Uterus (tissue), 3 donors: ENCODE measurements at regions not wholly inside any gene's neighbourhood (a gene's known extent, or its start where the extent isn't known, plus 50 kb on each side); places are given as distances from the start of the nearest gene placed in this dataset.

Source experiments
- DNase-seq, 2 donors: peaks; one replicate each; pipeline ENCODE4 v3.0.0-alpha.2; 2019 to 2020
- H3K27ac ChIP-seq, 2 donors: fragments of 200-600 bp; sonication (generic); 1 replicate in 1 of 2; 2 replicates in 1 of 2; pipeline ENCODE4 v1.5.1; 2016 to 2018
- H3K27me3 ChIP-seq, 2 donors: fragments of 200-600 bp; sonication (generic); one replicate each; pipeline ENCODE4 v1.5.1; 2018 to 2019; ENCODE audit warnings: control low read depth in 1 of 2
- H3K36me3 ChIP-seq, 2 donors: fragments of 200-600 bp; sonication (generic); one replicate each; pipeline ENCODE4 v1.5.1; 2019; ENCODE audit warnings: control low read depth in 1 of 2
- H3K4me1 ChIP-seq, 2 donors: fragments of 200-600 bp; sonication (generic); one replicate each; pipeline ENCODE4 v1.5.1; 2018 to 2019; ENCODE audit warnings: control low read depth in 1 of 2
- H3K4me3 ChIP-seq, 2 donors: fragments of 200-600 bp; sonication (generic); 1 replicate in 1 of 2; 2 replicates in 1 of 2; pipeline ENCODE4 v1.5.1; 2018 to 2019; ENCODE audit warnings: mild to moderate bottlenecking in 1 of 2
- H3K9me3 ChIP-seq, 2 donors: fragments of 200-600 bp; sonication (generic); one replicate each; pipeline ENCODE4 v1.5.1; 2019; ENCODE audit warnings: control low read depth in 1 of 2
- CTCF ChIP-seq, 4 experiments: fragments of 200-600 bp in 2 of 4; fragments of 450-650 bp in 2 of 4; sonication (generic) in 2 of 4; IDR thresholded peaks; one replicate each; pipeline ENCODE4 v1.5.1; 2016 to 2019; ENCODE audit warnings: antibody characterized with exemption in 4 of 4, mild to moderate bottlenecking in 2 of 4, moderate library complexity in 1 of 4
- POLR2A ChIP-seq, 2 donors: fragments of 450-650 bp; IDR thresholded peaks; one replicate each; pipeline ENCODE4 v1.6.1; 2016; ENCODE audit warnings: antibody characterized with exemption in 2 of 2, mild to moderate bottlenecking in 1 of 2, moderate library complexity in 1 of 2
- intact Hi-C: fragments of 100-400 bp; cut with DNase I; formaldehyde crosslinking; loops from one replicate; pipeline ENCODE4 v1.15.1; 2023; ENCODE audit warnings: low total_unique reads
- donor health status: DM: yes; HTN: yes; CAD: no.

- Histone ChIP-seq H3K4me1 (no peaks in the 10 kb centered on the region), H3K27ac (no peak overlapping the region), H3K36me3 (no peaks in the 10 kb centered on the region), H3K9me3 (no peaks in the 10 kb centered on the region), H3K27me3 (no peaks in the 10 kb centered on the region), H3K4me3 (no peak overlapping the region)
- TF ChIP-seq POLR2A (IDR thresholded peaks at IDR 0.05) (no peak), CTCF (IDR thresholded peaks at IDR 0.05) (no peak)
- no peak for DNase-seq
- intact Hi-C loops, result no loop called here
Measured at GRCh38 chr20:52840041-52840440, 132.1 kb upstream of the TSHZ2 start.

GRCh38 chr20:52838510-52839241 lies 133.5 kb upstream of the TSHZ2 start:
- Histone ChIP-seq H3K9me3 (no peaks in the 10 kb centered on the region), H3K36me3 (no peaks in the 10 kb centered on the region), H3K27ac (no peak overlapping the region), H3K4me3 (no peak overlapping the region), H3K4me1 (no peaks in the 10 kb centered on the region), H3K27me3 (no peaks in the 10 kb centered on the region)
- intact Hi-C loops, result no loop called here
- DNase-seq, result no peak
- TF ChIP-seq POLR2A (IDR thresholded peaks at IDR 0.05) (no peak), CTCF (IDR thresholded peaks at IDR 0.05) (no peak)

- H3K36me3 ChIP-seq, result no peaks in the 10 kb centered on the region
- DNase-seq, result no peak
- intact Hi-C loops, result no loop called here
- H3K27ac ChIP-seq, result no peak overlapping the region
- no peak overlapping the region for H3K4me3 ChIP-seq
- H3K27me3 ChIP-seq, result no peaks in the 10 kb centered on the region
- no peaks in the 10 kb centered on the region for H3K9me3 ChIP-seq
- TF ChIP-seq CTCF (IDR thresholded peaks at IDR 0.05) (no peak), POLR2A (IDR thresholded peaks at IDR 0.05) (no peak)
- no peaks in the 10 kb centered on the region for H3K4me1 ChIP-seq
Measured at GRCh38 chr20:52837378-52837777, 134.8 kb upstream of the TSHZ2 start.

GRCh38 chr20:52833901-52834300 lies 138.3 kb upstream of the TSHZ2 start:
- Histone ChIP-seq H3K4me3 (no peak overlapping the region), H3K36me3 (no peaks in the 10 kb centered on the region), H3K9me3 (peaks cover 0 to 5% of the 10 kb centered on the region in 2 donors), H3K27ac (no peak overlapping the region), H3K27me3 (no peaks in the 10 kb centered on the region), H3K4me1 (no peaks in the 10 kb centered on the region)
- TF ChIP-seq CTCF (IDR thresholded peaks at IDR 0.05) (no peak), POLR2A (IDR thresholded peaks at IDR 0.05) (no peak)
- no peak for DNase-seq
- intact Hi-C loops, result no loop called here

GRCh38 chr20:52832151-52832774 lies 139.9 kb upstream of the TSHZ2 start:
- intact Hi-C loops, result no loop called here
- no peaks in the 10 kb centered on the region for H3K27me3 ChIP-seq
- no peak for TF ChIP-seq POLR2A (IDR thresholded peaks at IDR 0.05)
- no peak for TF ChIP-seq CTCF (IDR thresholded peaks at IDR 0.05)
- H3K27ac ChIP-seq, result no peak overlapping the region
- peaks cover 0 to 5% of the 10 kb centered on the region in 2 donors for H3K9me3 ChIP-seq
- no peak for DNase-seq
- H3K4me1 ChIP-seq, result no peaks in the 10 kb centered on the region
- H3K36me3 ChIP-seq, result no peaks in the 10 kb centered on the region
- H3K4me3 ChIP-seq, result no peak overlapping the region
